Stimulated activated effector memory CD8-positive, alpha-beta T cell treated with anti-CD3 and anti-CD28 coated beads, Interleukin-12 subunit alpha, Interleukin-12 subunit beta, amount 100 ng/mL, for 72 hours (primary cell): ENCODE measurements at regions not wholly inside any gene's neighbourhood (a gene's known extent, or its start where the extent isn't known, plus 50 kb on each side); places are given as distances from the start of the nearest gene placed in this dataset.
A peak's percentile ranks its signal among the peaks of the same experiment; 100 is the strongest.

ENCODE experiments used
- ATAC-seq: fragments of 150-1000 bp; cut with Tn5 transposase; 2 replicates; pipeline ENCODE4 v1.10.0; 2021
- DNase-seq, 2 donors: peaks; one replicate each; pipeline ENCODE4 v3.0.0; 2021 to 2022; ENCODE audit warnings: low spot score in 2 of 2
- H3K27ac Mint-ChIP-seq: one replicate; pipeline ENCODE4 v1.8.0; 2022; ENCODE audit warnings: mild to moderate bottlenecking, mixed read lengths
- H3K36me3 Mint-ChIP-seq: one replicate; pipeline ENCODE4 v1.8.0; 2022; ENCODE audit warnings: mild to moderate bottlenecking, mixed read lengths
- H3K4me1 Mint-ChIP-seq: one replicate; pipeline ENCODE4 v1.8.0; 2022; ENCODE audit warnings: mixed read lengths
- H3K4me3 Mint-ChIP-seq: one replicate; pipeline ENCODE4 v1.8.0; 2022; ENCODE audit warnings: mild to moderate bottlenecking, mixed read lengths
- H3K9me3 Mint-ChIP-seq: one replicate; pipeline ENCODE4 v1.8.0; 2022; ENCODE audit warnings: mixed read lengths

DNA sequence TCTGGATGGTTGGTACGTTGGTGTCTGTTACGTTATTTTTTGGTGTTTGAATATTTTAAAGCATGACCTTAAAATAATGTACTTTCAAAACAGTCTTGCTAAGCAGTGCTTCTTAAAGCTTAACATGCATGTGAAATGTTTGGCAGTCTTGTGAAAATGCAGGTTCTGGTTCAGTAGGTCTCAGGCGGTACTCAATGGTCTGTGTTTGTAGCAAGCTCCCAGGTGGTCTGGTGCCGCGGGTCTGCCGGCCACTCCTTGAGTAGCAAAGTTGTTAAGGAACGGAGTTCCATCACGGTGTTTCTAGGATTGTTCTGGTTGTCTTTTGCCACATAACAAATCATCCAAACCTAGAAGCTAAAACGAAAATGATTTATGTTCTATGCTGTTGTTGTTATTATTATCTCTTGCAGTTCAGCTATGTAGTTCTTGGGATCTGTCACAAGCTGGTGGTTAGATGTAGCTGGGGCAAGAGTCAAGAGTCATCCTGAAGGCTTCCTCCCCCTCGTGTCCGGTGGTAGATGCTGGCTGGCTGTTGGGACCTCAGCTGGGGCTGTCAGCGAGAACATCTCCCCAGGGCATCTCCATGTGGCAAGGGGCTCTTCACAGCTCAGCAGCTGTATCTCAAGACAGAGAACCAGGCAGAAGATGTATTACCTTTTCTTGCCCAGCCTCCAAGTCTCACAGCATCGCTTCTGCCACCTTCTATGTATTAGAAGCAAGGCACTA lies 186.8 kb downstream of the PALM2AKAP2 start:
- Mint-ChIP-seq H3K4me3 (no peak overlapping the region), H3K27ac (peak overlapping the region; percentile 6), H3K9me3 (no peaks in the 10 kb centered on the region), H3K36me3 (no peaks in the 10 kb centered on the region), H3K4me1 (peaks cover 14% of the 10 kb centered on the region)
- DNase-seq = no peak
- no peak for ATAC-seq

DNA sequence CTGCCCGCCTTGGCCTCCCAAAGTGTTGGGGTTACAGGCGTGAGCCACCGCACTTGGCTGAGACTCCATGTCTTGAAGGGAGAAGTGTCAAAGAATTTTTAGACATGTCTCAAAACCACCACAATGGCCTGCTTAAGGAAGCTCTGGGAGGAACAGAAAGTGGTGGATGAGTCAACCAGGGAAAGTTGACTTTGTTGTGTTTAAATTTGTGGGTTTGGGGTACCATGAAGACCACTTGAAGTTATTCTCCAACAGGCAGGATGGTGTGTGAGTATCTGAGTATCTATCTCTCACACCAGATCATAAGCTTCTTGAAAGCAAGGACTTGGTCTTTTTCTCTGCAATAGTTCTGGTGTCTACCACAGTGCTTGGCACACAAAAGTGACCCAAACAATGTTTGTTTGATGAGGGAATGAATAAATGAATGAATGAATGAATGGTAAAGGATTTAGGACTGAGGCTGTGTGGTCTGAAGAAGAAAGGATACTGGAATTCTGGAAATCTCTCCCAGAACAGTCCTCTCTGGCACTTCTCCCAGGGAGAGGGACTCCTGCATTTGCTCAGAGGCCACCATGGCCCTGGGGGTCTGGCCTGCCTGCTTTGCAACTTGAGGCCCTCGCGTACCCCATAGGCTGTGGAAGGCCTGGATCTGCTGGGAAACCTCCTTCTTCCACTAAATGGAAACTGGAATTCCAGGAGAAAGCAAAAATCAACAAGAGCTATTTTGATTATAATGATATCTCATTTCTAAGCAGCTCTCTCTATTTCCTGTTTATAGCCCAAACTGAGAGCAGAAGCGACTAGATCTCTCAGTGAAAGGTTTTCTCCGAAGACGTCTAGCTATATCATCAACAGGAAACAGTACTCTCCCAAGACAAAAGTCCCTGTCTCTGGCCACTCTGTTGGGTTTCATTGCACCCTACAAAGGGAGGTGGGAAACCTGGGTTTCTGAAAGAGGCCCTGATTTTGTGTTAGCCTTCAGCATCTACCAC lies 187.9 kb downstream of the PALM2AKAP2 start:
- DNase-seq (no peak), ATAC-seq (peak; percentile 62)
- Mint-ChIP-seq H3K4me1 (peaks cover 21% of the 10 kb centered on the region), H3K9me3 (no peaks in the 10 kb centered on the region), H3K4me3 (no peak overlapping the region), H3K36me3 (no peaks in the 10 kb centered on the region), H3K27ac (peak overlapping the region; percentile 6)

DNA sequence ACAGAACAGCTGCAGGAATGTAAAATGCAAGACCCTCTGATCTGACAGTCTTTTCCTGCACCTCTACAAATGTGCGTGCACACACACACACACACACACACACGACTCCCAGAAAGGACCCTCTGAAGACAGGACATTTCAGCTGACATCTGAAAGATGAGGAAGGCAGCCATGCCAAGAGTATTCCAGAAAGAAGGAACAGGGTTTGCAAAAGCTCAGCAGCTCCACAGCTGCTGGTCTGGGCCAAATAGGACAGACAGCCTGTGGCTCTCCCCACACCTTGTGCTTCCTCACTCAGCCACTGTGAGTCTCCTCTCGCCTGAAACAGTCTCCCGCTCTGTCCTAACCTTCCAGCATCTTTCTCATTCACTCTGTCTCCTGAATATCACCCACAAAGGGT lies 189.0 kb downstream of the PALM2AKAP2 start:
- Mint-ChIP-seq H3K4me1 (peaks cover 30% of the 10 kb centered on the region), H3K9me3 (no peaks in the 10 kb centered on the region), H3K27ac (no peak overlapping the region), H3K4me3 (no peak overlapping the region), H3K36me3 (peaks cover under 1% of the 10 kb centered on the region)
- DNase-seq (no peak), ATAC-seq (no peak)

GRCh38 chr9:109969573-109970237 lies 189.7 kb downstream of the PALM2AKAP2 start:
- Mint-ChIP-seq H3K36me3 (peaks cover 7% of the 10 kb centered on the region), H3K4me1 (peaks cover 33% of the 10 kb centered on the region), H3K4me3 (no peak overlapping the region), H3K9me3 (no peaks in the 10 kb centered on the region), H3K27ac (no peak overlapping the region)
- ATAC-seq (no peak), DNase-seq (no peak)

- Mint-ChIP-seq H3K4me1 (peaks cover 47% of the 10 kb centered on the region), H3K27ac (no peak overlapping the region), H3K4me3 (no peak overlapping the region), H3K36me3 (peaks cover 7% of the 10 kb centered on the region), H3K9me3 (peaks cover 4% of the 10 kb centered on the region)
- no peak for DNase-seq
- ATAC-seq = no peak
Measured at GRCh38 chr9:109971226-109971625, 191.2 kb downstream of the PALM2AKAP2 start.

DNA sequence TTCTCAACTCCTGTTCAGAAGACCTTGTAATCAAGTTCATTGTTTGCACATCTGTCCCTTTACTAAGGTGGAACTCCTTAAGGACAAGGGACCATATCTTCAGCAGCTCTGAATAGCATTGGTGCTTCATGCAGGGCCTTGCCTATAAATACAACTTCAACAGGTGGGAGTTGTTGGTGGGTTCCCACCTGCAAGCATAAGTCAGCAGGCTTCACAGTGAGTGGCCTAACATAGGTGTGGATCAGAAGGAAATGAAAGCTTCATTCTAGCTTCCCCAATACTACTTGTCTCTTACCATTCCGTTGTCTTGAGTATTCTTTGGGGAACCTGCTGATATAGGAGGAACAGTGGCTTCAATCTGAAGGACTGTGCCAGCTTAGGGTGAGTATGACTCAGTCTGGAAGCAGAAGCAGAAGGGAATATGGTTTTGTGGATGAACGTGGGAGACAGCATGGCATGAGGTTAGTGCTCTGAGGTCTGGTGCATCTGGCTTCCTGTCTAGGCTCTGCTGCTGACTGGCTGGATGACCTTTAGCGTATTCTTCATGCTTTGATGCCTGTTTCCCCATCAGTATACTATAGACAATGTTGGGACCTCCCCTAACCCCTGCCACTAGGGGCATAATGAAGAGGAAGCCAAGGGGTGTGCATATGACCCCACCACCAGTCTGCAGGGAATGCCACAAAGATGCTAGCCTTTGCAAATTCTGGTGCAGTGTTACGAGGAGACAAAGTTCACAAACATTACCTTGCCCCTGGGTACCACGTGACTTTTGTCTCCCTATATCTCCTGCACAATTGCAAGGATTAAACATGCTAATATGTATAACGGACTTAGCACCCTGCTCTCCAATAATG lies 192.3 kb downstream of the PALM2AKAP2 start:
- no peak overlapping the region for H3K27ac Mint-ChIP-seq
- DNase-seq = no peak
- peaks cover 49% of the 10 kb centered on the region for H3K4me1 Mint-ChIP-seq
- H3K36me3 Mint-ChIP-seq = peaks cover 7% of the 10 kb centered on the region
- no peak for ATAC-seq
- peaks cover 4% of the 10 kb centered on the region for H3K9me3 Mint-ChIP-seq
- no peak overlapping the region for H3K4me3 Mint-ChIP-seq

GRCh38 chr9:109973336-109973735 lies 193.3 kb downstream of the PALM2AKAP2 start:
- Mint-ChIP-seq H3K4me1 (peaks cover 41% of the 10 kb centered on the region), H3K27ac (peak overlapping the region; percentile 15), H3K36me3 (peaks cover 7% of the 10 kb centered on the region), H3K4me3 (no peak overlapping the region), H3K9me3 (peaks cover 4% of the 10 kb centered on the region)
- no peak for ATAC-seq
- no peak for DNase-seq

DNA sequence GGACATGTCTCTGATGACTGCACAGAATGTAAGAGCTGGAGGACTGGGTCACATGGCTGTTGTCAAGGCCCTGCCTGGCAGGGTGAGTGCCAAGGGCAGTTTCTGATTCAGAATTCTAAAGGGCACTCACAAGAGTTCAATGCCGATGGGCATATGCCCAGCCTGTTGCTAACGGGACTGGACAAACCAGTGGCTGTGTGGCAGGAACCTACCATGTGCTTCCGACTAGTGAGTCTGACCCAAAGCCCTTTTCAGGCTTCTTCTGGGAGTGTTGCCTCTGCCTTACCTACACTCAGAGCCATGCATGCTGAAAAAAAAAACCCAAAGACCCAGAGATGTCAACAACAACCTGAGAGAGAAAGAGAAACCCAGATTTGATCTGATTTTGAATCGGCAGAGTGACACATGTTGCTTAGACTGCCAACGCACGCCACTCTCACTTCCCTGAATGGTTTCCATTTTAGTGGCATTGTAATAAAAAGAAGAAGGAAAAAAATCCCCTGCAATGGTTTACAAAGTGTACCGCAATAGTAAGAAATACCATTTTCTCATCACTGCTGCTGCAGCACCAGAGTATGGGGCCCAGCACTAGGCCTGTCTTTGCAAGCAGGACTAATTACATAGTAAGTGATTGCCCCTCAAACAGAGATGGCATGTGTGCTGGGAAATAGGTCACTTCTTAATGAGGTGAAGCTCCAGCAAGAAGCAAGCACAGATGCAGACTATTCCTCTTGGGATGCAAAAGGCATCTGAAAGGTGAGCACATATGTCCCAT lies 194.3 kb downstream of the PALM2AKAP2 start:
- peaks cover 4% of the 10 kb centered on the region for H3K9me3 Mint-ChIP-seq

DNA sequence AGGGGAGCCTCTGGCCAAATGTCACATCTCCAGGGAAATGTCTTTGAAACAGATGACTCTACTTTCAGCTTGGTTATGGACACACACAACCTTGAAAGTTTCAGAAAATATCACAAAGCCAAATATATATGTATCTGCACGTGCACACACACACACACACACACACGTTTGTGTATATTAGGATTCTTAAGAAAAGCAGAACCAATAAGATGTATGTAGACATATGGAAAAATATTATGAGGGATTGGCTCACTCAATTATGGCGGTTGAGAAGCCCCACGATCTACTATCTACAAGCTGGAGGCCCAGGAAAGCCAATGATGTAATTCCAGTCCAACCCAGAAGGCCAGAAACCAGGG lies 194.9 kb downstream of the PALM2AKAP2 start:
- Mint-ChIP-seq H3K4me1 (peaks cover 35% of the 10 kb centered on the region), H3K4me3 (no peak overlapping the region), H3K9me3 (peaks cover 4% of the 10 kb centered on the region), H3K36me3 (peaks cover 7% of the 10 kb centered on the region), H3K27ac (no peak overlapping the region)
- DNase-seq = no peak
- no peak for ATAC-seq

More for the DNA sequence above, 194.3 kb downstream of the PALM2AKAP2 start:
- no peak overlapping the region for H3K4me3 Mint-ChIP-seq
- H3K36me3 Mint-ChIP-seq = peaks cover 7% of the 10 kb centered on the region
- peak; percentile 90 for ATAC-seq
- H3K27ac Mint-ChIP-seq = peak overlapping the region; percentile 15
- DNase-seq = peak; percentile 7 to 68
- peaks cover 37% of the 10 kb centered on the region for H3K4me1 Mint-ChIP-seq

- ATAC-seq (no peak), DNase-seq (no peak)
- H3K36me3 Mint-ChIP-seq = peaks cover 7% of the 10 kb centered on the region
- H3K4me1 Mint-ChIP-seq = peaks cover 35% of the 10 kb centered on the region
- no peak overlapping the region for H3K27ac Mint-ChIP-seq
- H3K9me3 Mint-ChIP-seq = peaks cover 4% of the 10 kb centered on the region
- no peak overlapping the region for H3K4me3 Mint-ChIP-seq
Measured at GRCh38 chr9:109975574-109976295, 195.7 kb downstream of the PALM2AKAP2 start.

- DNase-seq (no peak), ATAC-seq (no peak)
- Mint-ChIP-seq H3K36me3 (peaks cover 7% of the 10 kb centered on the region), H3K9me3 (peaks cover 4% of the 10 kb centered on the region), H3K27ac (no peak overlapping the region), H3K4me3 (no peak overlapping the region), H3K4me1 (peaks cover 35% of the 10 kb centered on the region)
Measured at GRCh38 chr9:109976303-109976702, 196.3 kb downstream of the PALM2AKAP2 start.

DNA sequence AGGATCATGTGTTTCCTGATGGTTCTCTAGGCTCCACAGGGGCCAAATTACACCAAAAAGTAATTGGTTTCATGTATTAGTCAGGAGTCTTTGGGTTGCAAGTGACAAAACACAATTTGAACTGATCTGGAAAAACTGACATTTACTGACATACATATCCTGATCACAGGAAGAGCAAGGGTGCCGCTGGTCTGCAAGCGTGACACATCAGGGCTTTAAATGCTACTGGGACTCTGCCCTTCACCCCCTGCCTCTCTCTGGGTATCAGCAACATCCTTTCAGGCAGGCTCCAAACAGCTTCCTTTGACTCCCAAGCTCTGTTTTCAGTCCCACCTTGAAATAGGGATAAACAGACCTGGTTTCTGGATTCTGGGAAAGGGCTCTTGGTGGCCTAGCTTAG lies 197.5 kb downstream of the PALM2AKAP2 start:
- Mint-ChIP-seq H3K27ac (peak overlapping the region; percentile 3), H3K36me3 (peaks cover 7% of the 10 kb centered on the region), H3K4me1 (peaks cover 28% of the 10 kb centered on the region), H3K9me3 (peaks cover 4% of the 10 kb centered on the region), H3K4me3 (no peak overlapping the region)
- ATAC-seq = no peak
- DNase-seq = no peak

GRCh38 chr9:109981091-109981490 lies 201.1 kb downstream of the PALM2AKAP2 start:
- H3K9me3 Mint-ChIP-seq = peaks cover 2% of the 10 kb centered on the region
- ATAC-seq (no peak), DNase-seq (no peak)
- H3K27ac Mint-ChIP-seq = no peak overlapping the region
- no peak overlapping the region for H3K4me3 Mint-ChIP-seq
- no peaks in the 10 kb centered on the region for H3K36me3 Mint-ChIP-seq
- peaks cover 4% of the 10 kb centered on the region for H3K4me1 Mint-ChIP-seq
